ENCODE measurements at regions not wholly inside any gene's neighbourhood (a gene's known extent, or its start where the extent isn't known, plus 50 kb on each side); places are given as distances from the start of the nearest gene placed in this dataset.
"Not testable (repeated sequence)": the region's sequence is repeated elsewhere in the genome, so short reads cannot be mapped to it uniquely, and the experiment has no call there.

DNA sequence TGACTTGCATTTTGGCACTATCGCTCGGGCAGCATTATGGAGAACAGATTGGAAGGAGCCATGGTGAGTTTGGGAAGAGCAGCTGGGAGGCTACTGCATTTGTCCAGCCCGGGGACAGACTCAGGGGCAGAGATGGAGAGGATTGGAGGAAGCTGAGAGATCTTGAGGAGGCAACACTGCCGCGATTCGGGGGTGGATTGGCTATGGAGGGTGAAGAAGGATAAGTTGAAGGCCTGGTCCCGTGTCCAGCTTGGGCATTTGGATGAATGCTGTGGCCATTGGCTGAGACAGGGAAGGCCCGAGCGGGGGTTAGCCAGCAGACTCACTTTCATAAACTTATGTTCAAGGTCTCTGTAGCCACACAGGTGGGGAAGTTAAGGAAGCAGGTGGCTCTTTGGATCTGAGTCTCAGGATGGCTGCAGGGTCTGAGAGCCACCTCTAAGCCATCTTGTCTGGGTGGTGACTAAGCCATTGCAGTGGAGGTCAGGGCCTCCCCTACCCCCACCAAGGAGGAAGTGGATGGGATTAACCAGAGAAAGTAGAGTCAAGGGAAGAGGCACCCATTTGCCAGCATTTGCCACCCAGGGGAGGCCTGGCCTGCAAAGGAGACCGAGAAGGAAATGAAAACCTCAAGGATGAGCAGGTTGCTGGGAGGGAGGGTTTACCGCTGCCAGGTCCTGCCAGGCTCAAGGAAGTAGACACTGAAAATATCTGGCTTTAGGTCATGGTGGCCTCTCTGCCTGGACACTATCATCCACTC, 144.0 kb upstream of the TLE3 start:
- no peak for DNase-seq

GRCh38 chr15:70240820-70241430, 143.2 kb upstream of the TLE3 start:
- DNase-seq = no peak

GRCh38 chr15:70240082-70240481, 142.4 kb upstream of the TLE3 start:
- DNase-seq = no peak

- DNase-seq = no peak
Observed at GRCh38 chr15:70238917-70239316, 141.2 kb upstream of the TLE3 start.

- DNase-seq = no peak
Observed at GRCh38 chr15:70237626-70238025, 139.9 kb upstream of the TLE3 start.

DNA sequence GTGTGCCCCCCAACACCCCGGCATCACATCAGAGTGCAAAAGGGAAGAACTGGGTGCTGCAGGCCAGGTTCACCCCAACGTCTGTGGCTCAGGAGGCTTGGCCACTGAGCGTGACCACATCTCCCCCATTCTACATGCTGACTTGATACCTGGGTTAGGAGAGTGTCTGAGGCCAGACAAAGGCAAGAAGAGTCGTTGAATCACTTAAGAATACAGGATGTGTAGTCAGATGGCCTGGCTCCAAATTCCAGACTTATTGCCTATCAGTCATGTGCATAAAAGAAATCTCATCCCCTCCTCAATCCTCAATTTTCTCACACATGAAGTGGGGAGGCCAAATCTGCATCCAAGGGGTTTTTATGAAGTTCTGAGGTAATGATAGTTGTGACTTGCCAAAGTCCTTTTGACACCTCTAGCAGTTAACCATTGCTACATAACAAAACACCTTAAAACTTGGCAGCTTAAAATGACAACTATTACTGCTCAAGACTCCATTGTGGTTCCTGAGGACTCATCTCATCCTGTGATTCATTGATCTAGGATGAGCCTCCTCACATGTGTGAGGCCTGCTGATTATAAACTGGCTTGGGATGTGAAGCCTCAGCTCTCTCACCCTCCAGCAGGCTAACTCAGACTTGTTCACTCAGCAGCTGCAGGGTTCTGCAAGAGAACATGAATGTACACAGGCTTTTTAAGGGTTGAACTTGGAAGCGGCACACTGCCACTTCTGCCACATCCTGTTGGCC, 138.8 kb upstream of the TLE3 start:
- peak; percentile 82 for DNase-seq

DNA sequence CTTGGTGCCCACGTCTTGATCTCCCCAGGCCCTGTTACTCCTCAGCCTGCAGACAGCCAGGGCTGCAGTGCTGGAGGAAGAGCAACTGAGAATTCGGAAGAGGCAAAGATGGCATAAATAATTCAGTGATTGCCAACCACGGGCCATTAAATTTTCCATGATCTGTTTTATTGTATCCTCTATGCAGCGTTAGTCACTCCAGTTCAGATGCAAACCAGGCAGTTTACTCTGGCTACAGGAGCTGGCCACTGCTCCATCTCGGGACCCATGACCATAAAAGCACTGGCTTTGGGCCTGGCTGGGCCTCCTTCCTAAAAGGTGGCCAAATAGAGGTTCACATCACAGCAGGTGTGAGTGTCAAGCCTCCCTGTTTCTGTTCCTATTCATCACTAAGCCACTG, 137.6 kb upstream of the TLE3 start:
- DNase-seq = no peak

- DNase-seq = peak; percentile 33
Observed at GRCh38 chr15:70234256-70234905, 136.7 kb upstream of the TLE3 start.

- DNase-seq = no peak
Observed at GRCh38 chr15:70231484-70231883, 133.8 kb upstream of the TLE3 start.

GRCh38 chr15:70227918-70228317, 130.2 kb upstream of the TLE3 start:
- not testable (repeated sequence) for DNase-seq

DNA sequence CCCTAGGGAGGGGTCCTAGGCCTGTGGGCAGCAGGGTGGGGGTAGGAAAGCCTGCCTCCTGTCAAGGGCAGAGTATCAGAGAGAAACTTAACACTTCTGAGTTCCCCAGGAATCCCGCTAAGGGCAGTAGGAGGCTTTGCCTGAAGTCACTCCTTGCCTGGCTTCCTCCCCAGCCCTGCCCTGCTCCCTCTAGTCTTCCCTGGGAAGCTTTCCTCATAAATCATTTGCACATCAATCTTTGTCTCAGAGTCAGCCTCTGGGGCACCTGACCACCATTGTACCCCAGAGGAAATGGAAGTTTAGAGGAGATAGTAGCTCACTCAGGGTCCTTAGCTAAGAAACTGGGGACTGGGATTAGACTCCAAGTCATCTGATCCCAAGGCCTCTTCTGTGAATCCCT, 129.4 kb upstream of the TLE3 start:
- DNase-seq = no peak

DNA sequence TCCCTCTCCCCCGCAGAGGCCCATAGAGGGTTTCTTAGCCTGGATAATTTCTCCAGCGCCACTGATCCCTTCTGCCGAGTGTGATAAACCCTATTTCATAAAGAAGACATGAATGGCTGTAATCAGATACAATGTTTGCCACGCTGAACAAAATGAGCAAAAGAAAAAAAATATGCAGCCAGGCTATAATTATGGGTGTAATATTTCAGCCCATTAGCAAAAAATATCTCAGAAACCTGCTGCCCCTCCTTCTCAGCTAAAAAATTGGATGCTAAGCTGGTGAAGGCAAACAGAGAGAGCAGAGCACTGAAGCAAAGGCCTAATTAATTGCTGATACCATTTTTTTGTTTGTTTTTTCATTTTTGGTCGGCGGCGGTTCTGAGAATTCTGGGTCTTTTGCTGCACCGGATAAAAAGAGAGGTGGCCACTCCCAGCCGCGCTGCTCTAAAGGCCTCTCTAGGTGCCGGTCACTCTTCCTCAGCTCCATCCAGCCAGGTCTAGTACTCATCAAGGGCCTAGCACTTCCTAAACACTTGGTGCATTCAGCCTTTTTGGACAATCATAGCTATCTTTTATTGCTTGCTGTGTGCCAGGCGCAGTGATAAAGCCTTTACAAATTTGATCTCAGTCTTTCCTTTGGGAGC, 128.7 kb upstream of the TLE3 start:
- no peak for DNase-seq

DNA sequence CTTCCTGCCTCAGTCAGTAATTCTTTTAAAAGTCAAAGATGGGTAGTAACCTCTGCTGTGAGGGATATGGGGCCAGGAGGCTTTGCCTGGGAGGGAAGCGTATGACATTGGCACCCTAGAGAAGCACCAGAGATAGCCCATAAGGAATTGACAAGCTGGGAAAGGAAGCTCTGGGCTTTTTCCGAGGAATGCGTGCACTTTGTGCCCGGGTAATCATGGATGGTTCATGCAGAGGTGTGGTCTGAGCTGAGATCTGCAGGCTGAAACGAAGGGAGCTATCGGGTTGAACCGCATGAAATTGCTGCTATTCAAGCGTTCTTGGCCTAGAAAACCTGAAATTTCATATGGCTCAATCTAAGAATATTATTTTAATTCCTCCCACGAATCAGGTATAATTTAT, 127.7 kb upstream of the TLE3 start:
- no peak for DNase-seq

GRCh38 chr15:70222606-70223005, 124.9 kb upstream of the TLE3 start:
- DNase-seq = peak; percentile 50

GRCh38 chr15:70220490-70221096, 122.9 kb upstream of the TLE3 start:
- no peak for DNase-seq

DNA sequence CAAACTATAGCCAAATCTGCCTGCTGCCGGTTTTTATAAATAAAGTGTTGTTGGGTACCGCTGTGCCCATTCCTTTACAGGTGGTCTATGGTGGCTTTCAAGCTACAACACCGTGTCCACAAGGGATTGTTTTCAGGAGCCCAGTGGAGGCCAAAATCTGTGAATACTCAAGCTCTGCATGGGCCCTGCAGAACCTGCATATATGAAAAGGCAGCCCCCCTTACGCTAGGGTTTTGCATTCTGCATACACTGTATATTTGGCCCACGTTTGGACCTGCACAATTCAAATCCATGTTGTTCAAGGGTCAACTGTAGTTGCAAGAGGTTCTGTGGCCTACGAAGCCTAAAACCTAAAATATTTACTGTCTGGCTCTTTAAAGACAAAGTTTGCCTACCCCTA, 122.2 kb upstream of the TLE3 start:
- no peak for DNase-seq

DNA sequence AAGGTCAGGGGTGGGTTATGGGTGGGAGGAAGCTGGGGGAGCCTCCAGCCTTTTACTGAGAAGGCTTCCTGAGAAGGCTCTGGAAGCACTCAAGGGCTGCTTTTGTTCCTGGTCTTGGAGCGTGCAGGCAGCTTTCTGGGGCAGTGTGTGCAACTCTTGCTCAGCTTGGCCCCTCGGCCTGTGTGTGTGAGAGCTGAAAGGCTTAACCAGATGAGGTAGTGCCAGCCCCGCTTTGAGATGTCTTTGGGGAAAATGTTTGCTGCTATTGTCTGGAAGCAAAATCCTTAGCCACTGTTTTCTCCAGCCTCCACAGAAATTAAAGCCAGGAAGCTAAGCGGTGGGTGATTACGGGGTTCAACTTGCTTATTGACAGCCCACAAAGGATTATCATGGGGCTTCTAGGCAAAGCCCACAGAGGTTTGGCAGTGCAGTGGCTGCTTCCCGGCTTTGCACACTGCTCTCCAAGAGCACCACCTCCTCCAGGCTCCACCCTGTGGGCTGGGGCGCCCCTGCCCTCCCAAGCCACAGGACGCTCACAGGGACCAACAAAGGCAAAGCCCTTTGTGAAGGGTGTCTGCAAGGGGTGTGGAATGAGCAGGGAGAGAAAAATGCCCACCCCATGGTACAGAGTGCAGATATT, 121.7 kb upstream of the TLE3 start:
- DNase-seq = no peak

GRCh38 chr15:70217226-70218160, 119.8 kb upstream of the TLE3 start:
- DNase-seq = no peak

DNA sequence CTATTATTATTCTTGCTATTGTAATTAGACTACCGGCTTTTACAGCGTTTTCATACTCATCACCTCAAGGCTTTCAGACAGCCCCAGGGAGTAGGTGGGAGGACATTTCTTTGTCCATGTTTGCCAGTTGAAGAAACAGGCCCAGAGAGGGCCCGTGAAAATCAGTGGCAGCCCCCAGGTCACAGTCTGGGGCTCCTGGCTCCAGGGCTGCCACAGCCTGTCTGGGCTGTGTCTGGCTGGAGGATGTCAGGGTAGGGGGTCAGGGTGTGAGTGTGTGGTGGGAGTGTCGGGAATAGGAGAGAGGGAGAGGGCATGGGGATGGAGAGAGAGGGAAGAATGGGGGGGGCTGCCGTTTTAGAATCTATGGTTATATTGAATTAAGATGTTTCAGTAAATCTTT, 118.2 kb upstream of the TLE3 start:
- DNase-seq = no peak

- DNase-seq = no peak
Observed at GRCh38 chr15:70214941-70215635, 117.4 kb upstream of the TLE3 start.
